DMS 273 (cell line): ENCODE measurements at regions not wholly inside any gene's neighbourhood (a gene's known extent, or its start where the extent isn't known, plus 50 kb on each side); places are given as distances from the start of the nearest gene placed in this dataset.
A peak's percentile ranks its signal among the peaks of the same experiment; 100 is the strongest.

Experiments
- DNase-seq: peaks from one replicate; lab custom pipeline; 2025; ENCODE audit not compliant: unreplicated experiment; lab: John Stamatoyannopoulos, UW

DNA sequence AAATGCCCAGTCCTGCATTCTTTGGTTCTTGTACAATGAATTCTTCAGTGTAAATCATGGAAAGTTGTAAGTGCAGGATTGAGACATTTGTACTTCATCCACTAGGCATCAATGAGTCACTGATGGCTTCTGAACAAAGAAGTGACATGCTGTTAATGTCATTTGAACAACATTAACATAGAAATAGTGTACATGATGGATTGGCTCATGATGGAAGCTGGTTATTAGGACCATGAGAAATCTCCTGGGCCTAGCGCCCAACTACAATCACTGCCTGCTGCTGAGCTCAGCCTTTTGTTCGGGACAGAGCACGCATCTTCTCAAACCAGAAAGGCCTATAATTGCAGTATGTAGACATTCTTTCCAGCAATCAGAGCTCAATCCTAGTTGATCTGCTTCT is 316.8 kb upstream of the TSHZ2 start:
- no peak for DNase-seq

DNA sequence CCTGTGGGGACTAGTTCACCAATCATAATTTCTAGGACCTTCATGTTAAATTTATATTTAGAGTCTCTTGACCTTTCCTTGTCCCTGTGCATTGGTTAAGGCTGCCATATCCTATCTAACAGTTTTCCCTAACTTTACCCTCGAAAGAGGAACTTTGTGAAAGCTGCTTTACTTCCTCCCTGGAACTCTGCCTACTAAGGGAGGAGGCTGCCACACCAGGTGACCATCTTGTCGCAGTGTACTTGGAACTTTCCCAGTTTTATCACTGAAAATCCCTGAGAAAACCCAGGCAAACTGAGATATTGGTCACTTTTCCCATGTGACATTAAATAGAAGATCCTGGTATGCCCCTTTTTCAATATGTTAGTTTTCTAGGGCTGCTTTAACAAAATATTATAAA is 317.6 kb upstream of the TSHZ2 start:
- DNase-seq = no peak

GRCh38 chr20:52652271-52652670 is 319.9 kb upstream of the TSHZ2 start:
- DNase-seq = no peak

DNA sequence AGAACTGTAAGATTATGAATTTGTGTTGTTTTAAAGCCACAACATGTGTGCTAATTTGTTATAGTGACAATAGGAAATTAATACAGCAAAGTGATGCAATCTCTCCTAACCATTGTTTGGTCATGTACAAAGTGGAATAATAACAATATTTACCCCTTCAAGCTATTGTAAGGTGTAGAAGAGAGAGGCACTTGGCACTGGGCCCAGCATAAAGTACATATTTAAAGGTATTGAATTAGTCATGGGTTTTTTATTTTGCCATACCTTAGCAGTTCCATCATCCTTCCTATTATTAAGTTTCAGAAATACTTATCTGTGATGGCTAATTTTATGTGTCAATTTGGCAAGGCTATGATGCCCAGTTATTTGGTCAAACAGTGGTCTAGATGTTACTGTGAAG is 322.4 kb upstream of the TSHZ2 start:
- DNase-seq = no peak

DNA sequence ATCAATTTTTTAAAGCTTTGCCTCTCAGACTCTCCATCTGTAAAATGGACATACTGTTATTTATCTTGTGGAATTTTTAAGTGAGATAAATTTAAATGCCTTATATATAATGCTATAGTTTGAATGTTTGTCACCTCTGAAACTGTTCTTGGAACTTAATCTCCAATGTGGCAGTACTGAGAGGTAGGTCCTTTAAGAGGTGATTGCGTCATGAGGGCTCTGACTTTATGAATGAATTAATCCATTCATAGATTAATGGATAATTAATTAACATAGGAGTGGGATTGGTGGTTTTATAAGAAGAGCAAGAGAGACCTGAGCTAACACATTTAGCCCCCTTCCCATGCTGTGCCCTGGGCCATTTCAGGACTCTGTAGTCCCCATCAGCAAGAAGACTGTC is 326.3 kb upstream of the TSHZ2 start:
- DNase-seq = no peak

- DNase-seq = no peak
Measured at GRCh38 chr20:52643034-52643433, 329.1 kb upstream of the TSHZ2 start.

DNA sequence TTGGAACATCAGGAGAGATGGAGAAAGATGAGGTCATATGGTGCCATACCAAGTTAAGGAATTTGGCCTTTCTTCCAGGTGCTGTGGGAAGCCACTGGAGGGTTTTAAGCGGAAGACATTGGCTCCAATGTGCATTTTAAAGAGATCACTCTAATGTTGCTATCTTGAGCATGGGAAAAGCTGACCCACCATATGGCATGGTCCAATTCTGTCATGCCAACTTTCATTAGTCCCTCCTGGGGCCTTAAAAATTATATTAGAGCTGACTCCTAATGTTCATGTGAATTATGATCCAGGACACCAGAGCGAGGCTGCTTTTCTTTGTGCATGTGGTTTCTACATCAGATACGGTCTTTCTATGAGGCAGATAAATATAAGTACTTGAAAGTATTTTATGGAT is 335.0 kb upstream of the TSHZ2 start:
- no peak for DNase-seq

- no peak for DNase-seq
Measured at GRCh38 chr20:52631469-52631868, 340.7 kb upstream of the TSHZ2 start.

GRCh38 chr20:52630138-52630537 is 342.0 kb upstream of the TSHZ2 start:
- no peak for DNase-seq

- no peak for DNase-seq
Measured at GRCh38 chr20:52624281-52624680, 347.9 kb upstream of the TSHZ2 start.

DNA sequence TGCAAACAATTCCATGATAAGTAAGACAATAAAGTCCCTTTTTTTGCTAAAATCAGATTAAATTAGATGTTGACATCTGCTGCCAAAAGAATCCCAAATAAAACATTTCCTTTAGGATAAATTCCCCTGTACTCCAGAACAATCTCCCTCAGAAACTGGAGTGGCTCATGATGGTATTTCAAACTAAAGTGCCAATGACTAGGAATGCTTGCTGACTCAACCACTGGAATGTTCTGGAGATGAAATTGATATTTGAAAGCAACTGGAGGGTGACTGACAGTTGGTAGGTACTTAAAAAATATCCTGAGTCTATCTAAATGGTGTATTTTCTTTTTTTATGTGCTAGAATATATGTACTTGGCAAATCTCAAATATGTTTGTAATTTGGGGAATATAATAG is 350.1 kb upstream of the TSHZ2 start:
- no peak for DNase-seq

DNA sequence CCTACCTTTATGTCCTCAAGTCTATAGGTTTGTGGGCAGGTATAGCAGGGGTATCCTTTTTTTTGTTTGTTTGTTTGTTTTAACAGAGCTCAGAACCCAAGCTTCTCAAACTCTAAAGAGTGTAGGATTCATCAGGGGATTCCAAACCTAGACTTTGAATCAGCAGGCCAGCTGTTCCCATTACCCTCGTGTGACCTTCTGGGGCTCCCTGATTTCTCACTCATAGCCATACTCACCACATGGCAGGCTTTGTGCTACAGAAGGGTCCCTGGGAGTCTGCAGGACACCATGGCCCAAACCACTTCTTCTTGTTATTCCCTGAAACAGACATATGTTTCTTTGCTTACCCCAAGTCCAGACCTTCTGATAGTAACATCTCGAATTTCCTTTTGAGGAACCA is 350.8 kb upstream of the TSHZ2 start:
- peak; percentile 22 for DNase-seq

GRCh38 chr20:52619671-52620070 is 352.5 kb upstream of the TSHZ2 start:
- DNase-seq = peak; percentile 8

DNA sequence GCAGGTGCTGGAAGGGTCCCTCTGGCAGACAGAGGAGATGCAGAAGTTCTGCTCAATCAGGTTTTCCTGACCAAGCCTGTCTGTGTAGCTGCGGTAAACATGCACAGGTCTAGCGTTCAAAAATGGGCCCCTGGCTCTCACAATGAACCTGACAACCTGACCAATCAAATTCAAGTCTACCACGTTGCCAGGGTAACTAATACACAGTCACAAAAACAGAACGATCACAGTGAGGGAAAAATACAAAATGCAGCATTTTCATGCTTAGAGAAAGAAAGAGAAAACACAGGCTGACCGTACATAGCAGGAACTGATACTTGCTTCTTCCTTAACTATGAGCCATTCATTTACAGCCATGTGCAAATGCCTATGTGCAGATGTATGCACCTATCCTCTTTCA is 353.1 kb upstream of the TSHZ2 start:
- DNase-seq = peak; percentile 4

DNA sequence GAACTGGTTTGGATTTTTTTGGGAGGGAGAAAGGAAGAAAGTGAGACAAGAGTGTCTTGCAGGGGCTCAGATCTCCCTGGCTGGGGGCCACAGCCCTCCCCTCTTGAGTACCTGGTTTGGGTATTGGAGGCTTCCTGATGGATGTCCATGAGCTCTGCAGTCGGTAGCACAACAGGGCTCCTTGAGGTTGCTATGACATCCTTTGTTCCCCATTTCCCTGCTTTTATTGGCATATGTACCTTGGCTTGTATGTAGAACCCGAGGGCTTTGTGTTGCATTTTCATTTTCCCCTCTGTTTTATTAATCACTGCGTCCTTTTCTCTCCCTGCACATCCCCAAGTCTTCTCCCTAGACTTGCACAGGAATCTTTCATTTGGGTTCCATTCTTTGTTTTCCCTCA is 355.5 kb upstream of the TSHZ2 start:
- DNase-seq = no peak

GRCh38 chr20:52614051-52614863 is 357.9 kb upstream of the TSHZ2 start:
- DNase-seq = no peak

- no peak for DNase-seq
Measured at GRCh38 chr20:52612046-52612632, 360.0 kb upstream of the TSHZ2 start.

DNA sequence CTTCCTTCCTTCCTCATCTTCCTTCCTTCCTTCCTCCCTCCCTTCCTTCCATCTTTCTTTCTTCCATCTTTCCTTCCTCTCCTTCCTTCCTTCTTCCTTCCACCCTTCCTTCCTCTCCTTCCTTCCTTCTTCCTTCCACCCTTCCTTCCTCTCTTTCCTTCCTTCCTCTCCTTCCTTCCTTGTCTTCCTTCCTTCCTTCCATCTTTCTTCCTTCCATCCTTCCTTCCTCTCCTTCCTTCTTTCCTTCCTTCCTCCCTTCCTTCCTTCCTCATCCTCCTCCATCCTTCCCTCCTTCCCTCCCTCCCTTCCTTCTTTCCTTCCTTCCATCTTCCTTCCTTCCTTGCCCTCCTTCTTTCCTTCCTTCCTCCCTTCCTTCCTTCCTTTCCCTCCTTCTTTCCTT is 361.4 kb upstream of the TSHZ2 start:
- DNase-seq = no peak

GRCh38 chr20:52601295-52601971 is 370.7 kb upstream of the TSHZ2 start:
- DNase-seq = peak; percentile 9

DNA sequence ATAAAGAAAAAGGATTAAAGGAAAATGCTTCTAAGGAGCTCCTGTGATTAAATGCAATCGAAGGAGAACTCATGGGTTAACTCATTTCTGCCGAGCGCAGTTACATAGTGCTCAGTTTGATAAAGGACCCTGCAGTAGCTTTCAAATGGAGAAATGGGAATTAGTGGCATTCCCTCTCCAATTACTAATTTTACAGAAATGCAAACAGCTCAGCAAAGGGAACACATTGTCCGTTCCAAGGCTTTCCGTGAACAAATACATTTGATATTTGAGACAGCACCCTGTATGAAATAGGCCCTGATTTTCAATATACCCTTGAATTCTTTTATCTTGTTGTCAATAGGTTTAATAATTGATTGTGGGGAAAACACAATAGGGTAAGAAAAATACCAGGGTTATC is 375.9 kb upstream of the TSHZ2 start:
- no peak for DNase-seq

DNA sequence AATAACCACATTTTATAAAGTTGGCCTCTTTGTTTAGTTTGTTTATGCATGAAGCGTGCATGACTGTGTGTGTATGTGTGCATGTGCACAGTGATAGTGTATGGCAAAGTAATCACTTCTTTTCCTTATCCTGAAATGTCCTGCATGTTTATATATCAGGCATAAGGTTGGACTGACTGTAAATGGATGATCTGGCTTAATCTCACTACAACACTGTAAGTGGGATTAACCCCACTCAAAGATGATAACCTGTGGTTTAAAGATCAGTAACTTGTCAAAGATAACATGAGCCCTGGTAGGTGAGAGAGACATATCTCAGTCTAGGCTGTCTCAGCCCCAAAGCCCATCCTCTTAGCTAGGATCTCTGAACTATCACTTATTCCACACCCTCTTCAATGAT is 376.6 kb upstream of the TSHZ2 start:
- no peak for DNase-seq

DNA sequence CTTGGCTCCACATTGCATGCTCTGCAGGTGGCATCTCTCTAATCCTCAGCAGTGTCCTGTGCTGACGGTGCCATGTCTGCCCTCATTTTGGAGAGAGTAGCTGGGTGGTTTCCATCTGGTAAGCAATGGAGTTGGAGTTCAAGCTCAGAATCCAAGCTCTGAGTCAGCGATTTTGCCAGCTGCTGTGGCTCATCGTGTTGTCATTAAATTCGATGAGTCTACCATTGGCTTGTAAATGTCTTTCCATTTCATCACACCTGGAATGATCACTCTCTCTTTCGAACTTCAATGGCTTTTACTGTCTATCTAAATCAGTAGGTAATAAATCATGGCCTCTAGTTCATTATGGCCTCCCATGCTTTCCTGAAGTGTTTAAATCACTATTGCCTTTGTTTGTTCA is 378.5 kb upstream of the TSHZ2 start:
- DNase-seq = no peak
